CD4-positive, alpha-beta T cell treated with Interferon alpha-2 for 1 hour (primary cell): ENCODE measurements at regions not wholly inside any gene's neighbourhood (a gene's known extent, or its start where the extent isn't known, plus 50 kb on each side); places are given as distances from the start of the nearest gene placed in this dataset.

ENCODE experiments used
- DNase-seq, 2 donors: peaks; one replicate each; pipeline ENCODE4 v3.0.0-alpha.2; 2020 to 2022

DNA sequence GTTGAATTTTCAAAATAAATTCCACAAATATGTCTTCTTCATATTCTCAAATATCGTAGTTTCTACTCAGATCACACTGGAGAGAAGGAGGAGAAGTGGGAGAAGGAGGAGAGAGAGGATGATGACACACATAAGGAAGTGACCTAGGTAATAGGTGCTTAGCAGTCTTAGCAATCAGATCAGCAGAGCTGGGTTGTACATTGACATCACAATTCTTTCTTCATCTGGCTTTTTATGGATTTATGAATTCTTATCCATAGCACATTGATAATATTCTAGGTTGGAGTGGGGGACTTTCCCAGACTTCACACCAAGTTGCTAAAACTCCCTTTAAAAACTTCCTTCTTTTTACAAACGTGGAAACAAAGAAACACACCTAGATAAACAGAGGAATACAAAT, 86.9 kb downstream of the FGF9 start:
- no peak for DNase-seq

DNA sequence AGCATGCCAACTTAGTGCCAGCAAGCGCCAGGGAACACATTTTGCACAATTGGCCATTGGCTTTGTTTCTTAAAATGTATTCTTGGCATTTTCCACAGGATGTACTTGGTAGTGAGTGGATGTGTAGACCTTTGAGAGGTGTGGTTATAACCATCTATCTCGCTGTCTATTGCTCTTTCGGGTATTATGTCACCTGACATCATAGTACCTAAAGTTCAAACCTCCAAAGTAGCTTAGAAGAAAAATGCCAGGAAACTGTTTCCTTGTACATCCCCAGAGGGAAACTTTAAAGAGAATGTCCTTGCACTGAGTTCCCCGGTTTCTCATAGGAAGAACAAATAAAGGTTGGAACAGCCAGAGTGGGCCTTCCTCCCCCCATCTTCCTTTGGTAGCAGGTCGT, 87.6 kb downstream of the FGF9 start:
- no peak for DNase-seq

DNA sequence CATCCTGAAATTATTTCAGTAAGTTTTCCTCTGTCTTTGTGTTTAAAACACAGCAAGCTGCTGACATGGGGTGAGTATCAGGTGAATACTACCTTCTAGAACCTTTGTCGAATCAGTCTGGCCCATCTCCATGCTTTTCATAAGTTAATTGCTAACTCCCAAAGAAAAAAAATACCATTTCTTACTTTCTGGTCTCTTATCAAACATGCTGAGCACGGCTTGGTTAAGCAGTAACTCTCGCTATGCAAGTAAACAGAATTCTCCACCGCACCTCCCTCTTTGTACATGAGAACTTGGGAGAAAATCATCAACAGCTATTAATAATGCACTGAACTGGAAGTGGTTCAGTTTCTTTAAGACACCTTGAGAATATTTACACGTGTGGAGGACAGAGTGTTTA, 88.6 kb downstream of the FGF9 start:
- no peak for DNase-seq

DNA sequence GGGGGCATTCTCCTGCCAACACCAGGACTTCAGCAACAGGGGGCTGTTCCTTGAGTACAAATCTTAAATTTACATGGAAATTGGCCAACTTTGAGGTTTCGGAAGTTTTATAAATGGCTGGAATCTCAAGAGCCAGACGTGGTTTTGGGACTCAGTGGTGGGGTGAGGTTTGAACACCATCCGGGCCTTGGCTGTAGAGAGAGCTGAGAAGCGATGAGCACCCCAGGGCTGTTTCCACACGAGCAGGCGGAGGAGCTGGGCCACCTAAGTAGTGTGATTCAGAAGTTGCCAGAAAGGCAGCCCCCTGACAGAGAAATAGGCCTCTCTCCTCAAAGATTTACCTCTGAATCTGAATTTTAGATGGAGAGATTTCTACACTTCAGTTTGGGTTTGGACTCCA, 89.0 kb downstream of the FGF9 start:
- DNase-seq: no peak

DNA sequence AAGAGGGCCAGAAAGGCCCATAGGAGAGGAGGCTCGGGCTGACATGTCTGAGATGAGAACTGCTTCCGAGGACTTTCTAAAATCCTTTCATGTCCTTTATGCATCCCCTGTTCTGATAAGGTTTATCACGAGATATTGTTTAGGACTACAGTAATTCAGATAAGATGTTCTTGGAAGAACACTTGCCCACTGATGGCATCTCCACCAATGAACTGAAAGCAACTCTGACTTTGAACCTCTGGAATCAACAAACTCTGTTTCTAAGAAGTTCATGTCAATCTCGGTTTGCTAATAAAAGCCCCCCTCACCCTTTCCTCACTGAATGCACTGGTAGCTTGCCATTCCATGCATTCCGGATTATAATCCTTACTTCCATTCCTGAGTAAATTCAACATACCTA, 90.9 kb downstream of the FGF9 start:
- DNase-seq: no peak

DNA sequence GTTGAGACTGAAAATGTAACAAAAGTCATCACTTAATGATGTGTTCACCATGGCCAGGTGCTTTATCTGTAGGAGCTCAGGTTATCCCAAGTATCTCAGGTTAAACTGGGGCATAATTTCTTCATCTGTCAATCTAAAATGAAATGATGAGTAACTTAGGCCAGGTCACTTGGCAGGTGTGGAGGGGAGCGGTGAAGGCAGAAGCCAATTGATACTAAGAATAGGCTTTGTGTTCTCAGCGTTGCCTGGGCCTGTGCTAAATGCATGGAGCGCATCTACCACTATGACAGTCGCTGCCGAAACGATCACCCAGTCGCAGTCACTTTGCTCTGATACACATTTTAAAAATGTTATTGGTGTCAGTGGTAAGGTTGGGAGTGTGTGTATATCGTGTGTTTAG, 91.6 kb downstream of the FGF9 start:
- DNase-seq: no peak

DNA sequence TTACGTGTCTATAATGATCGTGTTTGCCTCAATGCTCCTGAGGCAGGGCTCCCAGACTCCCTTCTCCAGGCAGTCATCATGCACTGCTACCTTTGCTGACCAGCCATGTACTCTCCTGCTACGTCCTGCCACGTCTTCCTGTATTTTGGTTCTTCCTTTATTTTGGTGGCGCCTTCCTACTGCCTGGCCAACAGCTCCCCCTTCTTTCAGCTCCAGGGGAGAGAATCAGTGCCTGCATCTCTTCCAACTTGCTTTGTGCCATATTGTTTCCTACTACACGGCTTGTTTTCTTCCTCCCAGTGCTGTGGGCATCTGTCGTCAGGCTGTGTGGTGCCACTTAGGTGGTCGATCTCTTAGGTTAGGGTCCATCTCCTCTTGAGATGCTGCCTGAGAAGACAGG, 96.2 kb downstream of the FGF9 start:
- no peak for DNase-seq

DNA sequence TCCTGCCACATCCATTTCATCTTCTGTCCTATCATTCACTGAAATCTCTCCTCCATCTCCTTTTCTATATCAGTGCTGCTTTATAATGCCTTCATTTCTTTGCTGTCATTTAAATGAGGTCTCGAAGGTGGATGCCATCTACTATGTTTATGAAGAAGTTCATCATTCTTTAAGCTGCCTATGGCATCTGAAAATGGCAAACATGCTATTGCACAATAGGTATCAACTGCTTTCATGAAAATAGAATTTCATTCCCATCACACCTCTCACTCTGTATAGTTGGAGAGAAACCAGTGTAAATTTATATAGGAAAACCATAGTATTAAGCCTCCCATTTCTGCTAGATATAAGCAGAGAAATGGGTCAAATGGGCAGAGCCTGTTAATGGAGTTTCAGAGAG, 100.2 kb downstream of the FGF9 start:
- DNase-seq: no peak

DNA sequence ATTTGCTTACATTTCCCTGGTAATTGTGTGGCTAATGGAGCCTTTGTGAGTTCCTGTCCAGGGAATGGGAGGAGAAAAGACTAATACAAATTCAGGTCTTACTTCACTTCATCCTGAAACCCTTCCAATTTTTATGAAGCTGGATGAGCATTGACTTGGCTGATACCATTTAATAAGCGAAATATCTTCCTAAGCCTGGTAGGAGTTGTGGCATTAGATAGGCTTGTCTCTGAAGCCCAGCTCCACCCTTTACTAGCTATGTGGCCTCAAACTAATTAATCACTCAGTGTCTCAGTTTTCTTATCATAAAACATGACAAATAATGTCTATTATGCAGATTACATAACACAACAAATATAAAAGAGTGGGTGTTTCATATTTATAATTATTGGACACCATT, 106.3 kb downstream of the FGF9 start:
- no peak for DNase-seq

DNA sequence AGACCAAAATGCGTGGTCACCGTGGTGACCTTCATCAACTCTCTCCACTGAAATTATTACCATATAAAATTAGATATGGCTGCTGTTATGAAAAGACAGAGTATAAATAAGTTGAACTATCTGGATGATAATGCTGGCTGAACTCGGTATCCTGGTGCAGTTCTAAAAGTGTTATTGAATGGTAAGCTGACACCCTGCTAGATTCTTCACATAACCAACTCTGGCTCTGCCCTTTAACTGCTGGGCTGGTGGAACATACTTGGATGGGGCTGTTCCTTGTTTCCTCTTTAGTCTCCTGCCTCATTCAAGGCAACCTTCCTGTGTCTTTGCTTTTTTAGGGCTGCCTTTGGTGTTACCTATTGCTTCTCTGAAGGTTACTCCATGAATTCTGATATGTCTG, 106.9 kb downstream of the FGF9 start:
- DNase-seq: no peak

DNA sequence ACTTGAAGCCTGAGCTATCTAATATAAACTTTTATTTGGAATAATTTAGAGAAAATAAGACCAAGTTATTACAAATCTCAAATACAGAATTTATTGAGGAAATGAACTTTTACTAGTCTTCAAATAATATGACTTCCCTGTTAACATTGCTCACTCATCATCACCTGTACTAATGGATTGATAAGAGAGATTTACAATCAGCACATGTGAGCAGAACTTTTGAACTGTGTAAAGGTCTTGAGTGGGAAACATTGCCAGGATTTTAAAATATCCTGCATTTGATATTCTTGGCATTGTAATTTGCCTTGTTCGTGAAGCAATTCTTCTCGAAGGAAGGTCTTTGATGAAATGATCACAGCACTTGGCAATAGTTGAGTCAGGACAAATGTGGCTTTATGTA, 111.9 kb downstream of the FGF9 start:
- no peak for DNase-seq

DNA sequence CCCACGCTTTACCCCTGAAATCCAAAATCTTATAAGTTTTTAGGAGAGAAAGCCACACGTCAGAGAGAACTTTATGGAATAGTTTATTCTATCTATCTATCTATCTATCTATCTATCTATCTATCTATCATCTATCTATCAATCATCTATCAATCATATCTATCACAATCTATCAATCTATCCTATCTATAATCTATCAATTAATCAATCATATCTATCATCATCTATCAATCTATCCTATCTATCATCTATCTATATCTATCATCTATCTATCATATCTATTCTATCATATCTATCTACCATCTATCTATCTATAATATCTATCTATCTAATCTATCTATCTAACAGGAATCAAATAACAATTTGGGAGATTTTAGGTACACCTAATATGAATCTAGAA, 115.1 kb downstream of the FGF9 start:
- no peak for DNase-seq

DNA sequence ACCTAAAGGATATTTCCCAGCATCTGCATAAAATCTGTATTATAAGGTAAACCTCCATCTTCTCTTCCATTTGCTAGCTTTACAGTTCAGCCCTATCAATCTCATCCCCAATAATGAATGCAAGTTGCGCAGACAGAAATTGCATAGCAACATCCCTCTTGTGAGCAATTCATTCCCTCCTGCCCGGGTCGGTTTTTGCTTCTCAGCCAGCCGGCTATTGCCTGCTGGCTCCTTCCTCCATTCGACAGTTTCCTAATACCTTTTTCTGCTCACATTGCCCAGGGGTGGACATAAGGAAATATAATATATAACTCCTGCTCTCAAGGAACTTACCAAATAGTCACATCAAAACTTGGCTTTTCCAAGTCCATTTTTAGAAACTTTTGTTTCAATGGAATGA, 125.2 kb downstream of the FGF9 start:
- no peak for DNase-seq

DNA sequence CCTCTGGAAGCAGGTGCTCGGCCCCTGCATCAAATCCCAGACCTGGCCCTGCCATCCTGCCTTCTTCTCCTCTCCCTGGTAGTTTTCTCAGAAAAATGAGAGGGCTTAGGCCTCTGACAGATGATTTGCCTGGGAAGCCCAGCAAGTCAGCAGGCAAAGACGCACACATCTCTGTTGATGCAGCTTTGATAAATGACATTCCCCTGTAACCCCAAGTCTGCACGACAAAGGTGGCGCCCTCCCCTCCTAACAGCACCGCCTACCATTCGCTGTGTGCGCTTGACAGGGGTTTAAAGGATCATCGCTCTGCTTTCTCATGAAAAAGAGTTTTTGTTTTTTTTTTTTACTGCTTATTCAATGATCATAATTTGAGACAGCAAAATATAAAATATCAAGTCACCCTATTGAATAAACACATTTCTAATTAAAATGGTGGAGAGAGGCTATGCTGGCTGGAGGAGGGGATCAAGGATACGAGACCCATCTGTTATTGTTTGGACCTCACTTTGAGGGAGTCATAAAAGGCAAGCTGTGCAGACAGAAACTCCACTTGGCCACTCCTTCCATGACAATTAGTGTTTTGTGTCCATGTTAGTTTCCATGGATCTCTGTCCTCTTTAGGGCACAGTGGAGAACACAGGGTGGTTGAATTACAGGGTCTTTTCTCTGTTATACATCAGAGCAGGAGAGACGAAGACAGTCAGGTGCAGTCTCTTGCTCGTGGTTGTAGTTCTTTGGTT, 126.1 kb downstream of the FGF9 start:
- DNase-seq: no peak

DNA sequence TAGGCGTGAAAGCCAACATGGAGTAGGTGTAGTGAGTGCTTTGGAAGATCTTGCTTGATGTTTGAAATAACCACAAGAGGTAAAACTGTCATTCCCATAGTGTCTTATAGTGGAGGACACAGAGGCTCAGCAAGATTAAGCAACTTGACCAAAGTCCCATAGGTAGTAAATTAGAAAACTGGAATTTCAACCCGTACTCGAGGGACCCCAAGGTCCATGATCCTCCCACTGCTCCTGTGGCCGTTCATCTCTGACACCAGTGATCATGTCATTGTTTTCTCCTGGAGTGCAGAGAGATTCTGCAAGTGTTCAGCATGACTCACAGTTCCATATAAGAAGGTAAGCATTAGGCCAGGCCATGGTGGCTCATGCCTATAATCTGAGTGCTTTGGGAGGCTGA, 126.9 kb downstream of the FGF9 start:
- DNase-seq: no peak

DNA sequence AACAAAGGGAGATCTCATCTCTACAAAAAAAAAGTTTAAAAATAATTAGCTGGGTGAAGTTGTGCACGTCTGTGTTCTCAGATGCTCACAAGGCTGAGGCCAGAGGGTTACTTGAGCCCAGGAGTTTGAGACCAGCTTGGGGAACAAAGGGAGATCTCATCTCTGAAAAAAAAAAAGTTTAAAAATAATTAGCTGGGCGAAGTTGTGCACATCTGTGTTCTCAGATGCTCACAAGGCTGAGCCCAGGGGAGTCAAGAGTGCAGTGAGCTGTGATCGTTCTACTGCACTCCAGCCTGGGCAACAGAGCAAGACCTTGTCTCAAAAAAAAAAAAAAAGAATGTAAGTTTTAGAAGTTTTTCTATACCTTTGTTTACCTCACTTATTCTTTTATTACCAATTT, 127.3 kb downstream of the FGF9 start:
- no peak for DNase-seq

DNA sequence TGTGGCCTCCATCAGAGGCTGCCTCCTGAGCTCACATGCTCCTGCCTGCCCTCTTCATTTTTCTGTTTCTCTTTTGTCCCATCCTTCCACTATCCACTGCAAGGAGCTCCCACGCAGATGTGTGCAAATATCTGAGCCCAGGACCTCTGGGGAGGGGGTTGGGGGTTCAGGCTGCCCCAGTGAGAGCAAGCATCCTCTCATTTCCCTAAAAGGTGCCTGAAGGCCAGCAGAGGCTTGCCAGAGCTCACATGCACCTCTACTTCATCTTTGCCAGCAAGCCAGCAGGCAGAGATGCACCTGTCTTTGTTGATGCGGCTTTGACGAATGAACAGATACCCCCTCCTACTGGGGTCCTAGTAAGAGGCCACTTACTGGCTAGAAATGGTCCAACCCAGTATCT, 128.8 kb downstream of the FGF9 start:
- no peak for DNase-seq

DNA sequence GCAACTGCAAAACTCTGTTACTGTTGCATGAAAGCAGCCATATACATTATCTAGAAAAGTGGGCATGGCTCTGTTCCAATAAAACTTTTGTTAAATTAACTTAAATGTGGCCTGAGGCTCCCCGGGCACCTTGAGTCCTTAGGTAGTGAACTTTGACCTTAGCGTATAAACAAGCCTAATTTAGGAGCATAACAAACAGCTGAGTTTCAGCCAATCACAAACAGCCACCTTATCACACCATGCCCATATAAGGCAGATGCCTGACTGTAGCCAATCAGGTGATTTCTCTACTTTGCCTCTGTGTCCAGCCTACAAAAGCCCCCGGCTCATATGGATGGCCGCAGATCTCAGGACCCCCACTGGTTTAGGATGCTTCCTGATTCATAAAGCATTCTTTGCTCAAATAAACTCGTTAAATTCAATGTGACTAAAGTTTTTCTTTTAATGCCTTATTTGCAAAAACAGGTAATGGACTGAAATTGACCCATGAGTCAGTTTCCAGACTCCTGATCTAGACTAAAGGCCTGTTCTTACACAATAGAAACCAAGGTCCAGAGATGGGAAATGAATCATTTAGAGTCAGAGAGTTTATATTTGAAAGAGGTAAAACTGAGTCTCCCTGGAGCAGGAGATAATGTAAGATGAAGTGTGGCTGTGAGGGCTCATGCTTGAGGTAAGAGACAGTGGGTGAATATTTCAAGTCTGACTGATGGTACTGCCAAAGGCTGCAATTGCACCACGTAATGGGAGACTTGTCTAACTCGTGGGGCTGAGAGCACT, 130.2 kb downstream of the FGF9 start:
- no peak for DNase-seq

DNA sequence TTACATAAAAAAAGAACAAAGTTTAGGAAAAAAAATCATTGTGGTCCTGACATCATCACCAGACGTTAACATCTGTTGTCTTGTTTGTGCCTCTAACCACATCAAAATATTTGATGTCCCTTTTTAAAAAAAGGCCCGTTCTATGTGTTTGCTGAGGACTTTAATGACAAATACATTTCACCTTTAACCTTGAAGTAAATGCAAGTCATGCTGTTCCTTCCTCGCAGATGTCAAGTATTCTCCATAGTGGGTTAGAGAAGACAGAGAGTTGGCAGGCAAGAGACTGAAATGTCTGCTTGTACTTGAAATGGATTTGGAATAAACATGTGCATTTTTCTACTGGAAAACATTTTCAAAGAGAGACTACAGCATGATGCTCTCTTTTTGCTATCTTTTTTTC, 134.9 kb downstream of the FGF9 start:
- DNase-seq: no peak

DNA sequence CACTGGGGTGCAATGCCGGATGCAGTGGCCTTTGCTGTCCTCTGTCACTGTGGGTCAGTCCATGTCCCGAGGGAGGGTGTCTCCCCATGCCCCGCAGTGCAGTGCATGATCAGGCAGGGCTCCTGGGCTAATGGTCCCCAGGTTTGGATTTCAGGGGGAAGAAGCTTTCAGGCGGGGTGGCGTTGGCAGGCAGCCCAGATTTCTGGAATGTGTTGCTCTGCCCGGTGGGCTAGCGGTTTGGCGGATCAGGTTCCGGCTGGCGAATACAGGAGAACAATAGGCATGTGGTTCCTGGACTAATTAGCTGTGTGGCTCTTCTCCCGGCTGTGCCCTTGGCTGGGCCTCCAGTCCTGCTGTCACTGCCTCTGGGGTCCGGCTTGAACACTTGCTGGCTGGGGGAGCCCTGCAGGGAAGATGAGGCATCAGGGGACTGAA, 141.3 kb downstream of the FGF9 start:
- no peak for DNase-seq

DNA sequence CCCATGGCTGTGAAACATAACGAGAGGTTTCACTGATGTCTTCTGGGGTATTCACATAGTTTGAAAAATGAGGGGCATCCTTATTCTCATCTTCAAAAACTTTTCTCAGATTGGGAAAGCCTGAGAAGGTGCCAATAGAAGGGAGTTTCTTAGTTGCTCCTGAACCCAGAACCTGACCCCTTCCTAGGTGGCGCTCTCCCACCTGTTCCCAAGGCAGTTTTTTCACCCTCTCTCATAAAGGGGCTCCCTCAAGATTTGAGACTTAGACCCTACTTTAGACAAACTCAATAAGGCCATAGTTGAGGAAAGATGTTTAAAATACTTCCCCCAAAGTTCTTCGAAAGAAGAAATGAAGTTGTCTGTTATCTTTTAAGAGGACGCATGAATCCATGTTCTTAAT, 142.2 kb downstream of the FGF9 start:
- no peak for DNase-seq

DNA sequence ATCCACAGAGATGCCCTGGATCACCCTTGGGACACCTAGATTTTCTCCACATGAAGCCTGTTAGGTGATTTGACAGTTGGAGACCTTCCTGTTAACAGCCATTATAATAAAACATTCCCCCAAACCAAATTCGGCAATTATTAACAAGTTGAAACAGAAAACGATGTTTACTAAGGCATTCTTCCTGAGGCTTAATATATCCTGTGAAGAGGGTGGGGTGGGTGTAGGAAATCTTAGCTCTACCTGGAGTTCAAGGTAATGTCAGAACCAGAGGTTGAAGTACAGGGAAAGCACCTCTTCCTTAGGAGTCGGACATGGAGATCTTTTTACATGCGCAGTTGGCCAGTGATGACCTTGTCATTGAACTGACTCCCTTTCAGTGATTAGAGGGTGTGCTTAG, 143.0 kb downstream of the FGF9 start:
- DNase-seq: no peak

DNA sequence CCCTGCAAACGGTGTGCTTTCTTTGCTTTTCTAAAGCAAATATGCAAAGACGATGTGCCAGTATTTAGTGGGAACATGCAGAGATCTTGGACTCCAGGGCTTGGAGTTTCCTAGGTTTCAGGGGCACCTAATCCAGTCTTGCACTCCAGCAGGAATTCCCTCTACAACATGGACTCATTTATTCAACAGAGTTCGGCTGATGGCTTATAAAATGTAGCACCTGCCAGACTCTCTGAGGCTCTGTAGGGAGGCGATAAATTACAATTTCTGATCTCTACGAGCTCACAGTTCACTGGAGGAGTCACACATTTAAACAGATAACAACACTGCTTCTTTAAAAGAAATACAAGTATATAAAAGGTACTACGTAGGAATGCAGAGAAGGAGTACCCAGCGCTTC, 143.7 kb downstream of the FGF9 start:
- no peak for DNase-seq

DNA sequence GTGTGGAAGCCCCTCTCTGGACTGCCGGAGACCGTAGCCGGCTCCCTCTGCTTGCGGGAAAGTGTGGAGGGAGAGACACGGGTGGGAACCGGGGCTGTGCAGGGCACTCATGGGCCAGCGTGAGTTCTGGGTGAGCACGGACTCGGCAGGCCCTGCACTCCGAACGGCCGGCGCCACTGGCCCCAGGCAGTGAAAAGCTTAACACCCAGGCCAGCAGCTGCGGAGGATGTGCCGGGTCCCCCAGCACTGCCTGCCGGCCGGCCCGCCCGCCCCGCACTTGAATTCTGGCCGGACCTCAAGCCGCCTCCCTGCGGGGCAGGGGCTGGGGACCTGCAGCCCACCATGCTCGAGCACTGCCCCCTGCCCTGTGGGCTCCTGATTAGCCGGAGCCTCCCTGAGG, 147.0 kb downstream of the FGF9 start:
- no peak for DNase-seq

DNA sequence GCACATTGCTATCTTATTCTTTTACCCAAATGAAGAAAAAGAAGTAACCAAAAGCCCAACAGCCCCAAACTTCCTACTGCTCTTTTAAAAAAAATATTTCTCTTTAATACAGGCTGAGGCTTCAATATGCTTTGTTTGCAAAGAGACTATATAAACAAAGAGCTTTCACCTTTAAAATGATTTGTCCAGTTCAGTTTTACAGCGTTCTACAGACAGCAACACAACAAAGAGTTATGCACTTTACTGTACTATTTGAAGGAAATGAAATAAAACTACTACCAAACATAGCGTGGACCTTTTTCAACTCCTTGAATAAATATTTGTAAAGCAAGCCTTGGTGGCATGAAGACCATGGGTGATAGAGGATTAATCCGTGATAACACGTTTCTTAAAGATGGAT, 151.2 kb downstream of the FGF9 start:
- DNase-seq: no peak
